ENCODE measurements at regions not wholly inside any gene's neighbourhood (a gene's known extent, or its start where the extent isn't known, plus 50 kb on each side); places are given as distances from the start of the nearest gene placed in this dataset.

DNA sequence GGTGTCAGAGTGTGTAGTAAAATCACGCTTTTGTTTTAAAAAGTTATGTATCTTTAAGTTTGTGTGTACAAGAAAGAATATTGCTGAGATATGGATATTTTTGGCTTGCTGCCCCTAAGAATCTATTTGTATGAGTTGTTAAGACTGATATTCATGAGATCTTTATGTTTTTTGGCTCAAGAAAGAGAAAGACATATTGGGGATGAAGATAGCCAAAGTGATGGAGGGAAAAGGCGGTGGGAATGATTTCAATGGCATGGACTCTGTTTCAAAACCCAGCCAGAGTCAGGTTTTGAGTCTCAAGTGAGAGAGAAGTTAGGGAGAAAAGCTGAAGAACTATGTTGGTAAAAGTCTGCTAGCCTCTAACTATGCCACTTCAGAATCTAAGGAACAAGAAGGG is 351.7 kb downstream of the PBX1 start:
- no peak overlapping the region for H3K56ac ChIP-seq (ENCODE audit: extremely low read depth, insufficient read depth, low read length)
- no TSS peak for BruUV-seq (replicated peaks)
- H3K23ac ChIP-seq (ENCODE audit: low read depth, low read length), result no peak overlapping the region
- in situ Hi-C loops (cut with MboI; ENCODE audit: low sequenced_read_pairs), result no loop called here
- H4K91ac ChIP-seq (ENCODE audit: insufficient read depth, low read depth, low read length), result no peak overlapping the region
- H3K36me3 ChIP-seq (ENCODE audit: control insufficient read depth, insufficient read depth, low read length), result no peaks in the 10 kb centered on the region
- ChIA-PET CTCF (no interaction called here), POLR2A (ENCODE audit: unreplicated experiment) (no interaction called here)
- no peak overlapping the region for H2AK9ac ChIP-seq (replicated peaks; ENCODE audit: low read depth, low read length, poor library complexity)
- H3K9me1 ChIP-seq (ENCODE audit: insufficient read depth, low read length), result no peaks in the 10 kb centered on the region
- H3K4me1 ChIP-seq (ENCODE audit: control insufficient read depth, insufficient read depth, low read length), result no peaks in the 10 kb centered on the region
- ATAC-seq (ENCODE audit: low read depth) (no peak), DNase-seq (no peak)
- no peak overlapping the region for H3K4me3 ChIP-seq (ENCODE audit: insufficient read depth, low read depth, low read length)
- no peak overlapping the region for H3K14ac ChIP-seq (replicated peaks; ENCODE audit: low read depth, low read length)
- WGBS, 2 experiments (ENCODE audit: extremely low coverage in 2 of 2, insufficient read length in 1 of 2), result 80% methylated on average over 1 of the region's 2 CpGs; no CpG with 5 or more reads in 1 of the 2 experiments
- H3K27me3 ChIP-seq (ENCODE audit: control insufficient read depth, insufficient read depth, low read length), result no peaks in the 10 kb centered on the region; the same call in 1 of the 2 replicates
- no peak overlapping the region for H3K27ac ChIP-seq (ENCODE audit: insufficient read depth, low read length)
- H2AFZ ChIP-seq (replicated peaks; ENCODE audit: low read length, poor library complexity), result no peak overlapping the region
- dilution Hi-C loops (cut with HindIII; ENCODE audit: low sequenced_read_pairs, unreplicated experiment), result no loop called here
- H3K79me1 ChIP-seq (ENCODE audit: low read depth in 1 of 2, low read length in 2 of 2), result no peaks in the 10 kb centered on the region
- H4K20me1 ChIP-seq (ENCODE audit: insufficient read depth, low read length), result no peaks in the 10 kb centered on the region
- H4K8ac ChIP-seq (ENCODE audit: low read depth in 2 of 2, low read length in 2 of 2), result no peak overlapping the region
- no peak overlapping the region for H2AK5ac ChIP-seq (ENCODE audit: low read depth, low read length)
- no peak overlapping the region for H3K18ac ChIP-seq (ENCODE audit: low read depth, low read length)
- TF ChIP-seq SMC3 (IDR thresholded peaks at IDR 0.05; ENCODE audit: low read depth, low read length) (no peak), MAFK (IDR thresholded peaks at IDR 0.05; ENCODE audit: low read depth, low read length) (no peak), POLR2A (IDR thresholded peaks at IDR 0.05; ENCODE audit: low read depth, low read length) (no peak), RCOR1 (IDR thresholded peaks at IDR 0.05; ENCODE audit: insufficient replicate concordance, low read length) (no peak), NFE2L2 (IDR thresholded peaks at IDR 0.05; ENCODE audit: low read depth, low read length) (no peak)
- no peak overlapping the region for H2BK20ac ChIP-seq (ENCODE audit: low read depth, low read length)
- H2BK120ac ChIP-seq (ENCODE audit: low read depth, low read length), result no peak overlapping the region
- no peak overlapping the region for H3K4me2 ChIP-seq (ENCODE audit: low read depth, low read length)
- intact Hi-C loops (cut with micrococcal nuclease), result loop anchor here (10.0 kb wide), 2 partner anchors 1026 to 1086 kb away; no protein-coding TSS in a partner anchor
- no peak overlapping the region for H4K5ac ChIP-seq (ENCODE audit: low read depth, low read length)
- H2BK5ac ChIP-seq (ENCODE audit: low read depth, low read length, poor library complexity, severe bottlenecking), result no peak overlapping the region
- H3K9ac ChIP-seq (ENCODE audit: low read depth, low read length), result no peak overlapping the region
- no peak overlapping the region for H3K4ac ChIP-seq (ENCODE audit: low read depth, low read length)
- H3K9me3 ChIP-seq (ENCODE audit: control insufficient read depth, insufficient read depth, low read length), result no peaks in the 10 kb centered on the region
- no peak overlapping the region for H2BK15ac ChIP-seq (ENCODE audit: low read depth, low read length)

Measured in IMR-90 (cell line).